ENCODE measurements at regions not wholly inside any gene's neighbourhood (a gene's known extent, or its start where the extent isn't known, plus 50 kb on each side); places are given as distances from the start of the nearest gene placed in this dataset.

DNA sequence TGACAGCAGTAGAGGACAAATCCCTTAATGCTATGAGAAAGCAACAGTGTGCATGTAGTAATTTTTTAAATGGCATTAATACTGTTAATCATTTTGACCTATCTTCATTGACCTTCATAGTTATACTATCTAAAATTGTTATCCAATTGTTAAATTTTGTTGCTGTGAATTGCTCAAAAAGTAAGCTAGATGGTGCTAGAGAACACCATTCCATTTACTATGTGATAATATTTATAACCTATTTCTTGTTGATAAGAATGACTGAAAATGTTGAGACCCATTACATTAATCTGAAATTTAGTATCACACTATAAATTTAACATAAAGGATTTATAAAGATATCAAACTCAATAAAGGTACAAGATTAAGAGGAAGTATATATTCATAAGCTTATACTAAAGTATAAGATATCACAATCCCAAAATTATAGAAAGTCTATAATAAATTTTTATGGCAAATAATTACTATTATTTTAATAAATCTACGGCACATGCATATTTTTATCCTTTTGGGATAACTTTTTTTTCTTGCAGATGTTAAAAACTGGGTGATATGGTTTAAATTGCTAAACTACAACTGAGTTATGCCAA, 1573.3 kb downstream of the PCDH9 start:
- no peak for DNase-seq

DNA sequence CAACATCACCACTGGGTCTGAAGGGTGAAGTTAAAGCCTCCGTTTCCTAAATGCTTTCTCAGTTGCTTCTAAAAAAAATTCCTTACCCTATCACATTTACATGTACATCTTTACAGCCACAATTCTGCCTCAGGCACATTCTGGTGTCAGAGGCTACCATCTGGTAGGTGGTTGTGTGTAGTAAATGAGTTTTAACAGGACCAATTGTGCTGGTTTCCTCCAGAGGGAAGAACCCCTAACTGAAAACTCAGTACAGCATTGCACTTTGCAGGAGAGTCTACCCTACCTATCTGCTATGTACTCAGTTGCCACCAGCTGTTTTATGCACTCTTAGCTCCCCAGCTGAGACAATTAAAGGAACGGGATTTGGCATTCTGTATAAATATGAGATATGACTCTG, 1576.5 kb downstream of the PCDH9 start:
- no peak for DNase-seq

DNA sequence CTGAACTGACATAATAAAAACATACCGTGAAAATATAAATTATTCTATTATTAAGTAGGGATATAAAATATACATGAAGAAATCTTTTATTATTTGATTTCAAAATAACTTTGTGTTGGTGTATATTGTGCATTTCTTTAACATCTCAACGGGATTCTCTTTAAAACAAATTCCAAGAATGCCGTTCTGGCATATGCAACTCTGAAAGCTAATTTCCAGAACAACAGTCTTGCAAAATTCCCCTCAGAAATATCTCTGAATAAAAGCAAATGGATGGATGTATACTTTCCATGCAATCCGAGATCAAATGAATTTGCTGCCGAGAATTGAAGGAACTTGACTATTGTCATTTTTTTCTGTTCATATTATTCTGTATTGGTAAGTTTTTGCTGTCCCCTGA, 1579.8 kb downstream of the PCDH9 start:
- DNase-seq, result no peak

DNA sequence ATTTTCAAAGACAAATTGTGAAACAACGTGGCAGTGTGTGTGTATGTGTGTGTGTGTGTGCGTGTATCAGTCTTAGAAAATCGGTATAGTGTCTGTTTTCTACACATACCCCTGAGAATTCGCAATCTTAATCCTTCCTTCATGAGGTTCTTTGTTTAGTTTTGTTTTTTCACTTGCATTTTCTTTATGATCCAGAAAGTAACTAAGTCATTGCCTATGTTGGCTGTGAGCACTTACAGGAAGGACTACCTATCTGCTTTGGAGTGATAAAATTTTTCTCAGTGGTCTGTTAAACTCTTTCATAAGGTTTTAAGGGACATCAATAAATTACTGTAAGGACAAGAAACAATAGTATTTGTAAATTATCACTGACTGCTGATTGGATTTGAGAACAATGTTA, 1587.1 kb downstream of the PCDH9 start:
- DNase-seq, result no peak

DNA sequence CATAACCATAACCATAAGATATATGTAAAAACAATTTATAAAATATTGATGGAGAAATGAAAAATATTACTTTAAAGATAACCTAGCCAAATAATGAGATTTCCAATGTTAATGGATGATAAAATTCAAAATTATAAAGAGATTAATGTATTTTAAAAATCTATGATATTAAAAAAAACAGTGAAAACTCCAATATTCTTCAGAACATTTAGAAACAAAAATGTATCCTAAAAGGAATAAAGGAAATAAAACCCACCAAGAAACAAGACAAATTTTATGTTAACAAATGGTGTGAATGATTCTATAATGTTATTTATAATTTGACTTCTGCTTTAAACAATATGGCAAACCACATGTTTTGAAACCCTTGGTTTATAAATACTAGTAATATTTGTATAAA, 1587.8 kb downstream of the PCDH9 start:
- DNase-seq, result no peak

DNA sequence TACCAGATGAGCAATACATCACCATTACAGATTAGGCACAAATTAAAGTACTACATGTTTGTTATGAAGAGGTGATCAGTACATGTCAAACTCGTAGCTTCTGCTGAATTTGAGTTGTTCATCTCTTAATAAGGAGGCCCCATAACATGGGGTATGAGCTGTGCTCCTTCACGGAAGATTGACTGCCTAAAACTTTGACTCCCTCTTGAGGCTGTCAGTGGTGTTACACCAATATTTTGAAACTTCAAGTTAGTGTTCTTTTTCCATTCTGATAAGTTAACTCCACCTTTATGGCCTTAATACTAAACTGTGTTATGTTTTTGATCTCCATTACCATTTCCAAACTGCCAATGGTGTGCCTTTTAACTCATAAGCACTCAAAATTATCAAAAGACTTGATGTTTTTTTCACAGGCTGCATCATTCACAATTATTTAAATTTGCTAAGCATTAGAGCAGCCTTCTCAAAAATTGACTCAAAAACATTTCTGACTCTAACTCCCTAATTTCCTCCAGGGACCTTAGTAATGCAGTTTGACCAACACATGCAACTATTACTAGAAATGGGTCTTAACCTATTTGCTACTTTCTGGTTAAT, 1591.5 kb downstream of the PCDH9 start:
- no peak for DNase-seq

DNA sequence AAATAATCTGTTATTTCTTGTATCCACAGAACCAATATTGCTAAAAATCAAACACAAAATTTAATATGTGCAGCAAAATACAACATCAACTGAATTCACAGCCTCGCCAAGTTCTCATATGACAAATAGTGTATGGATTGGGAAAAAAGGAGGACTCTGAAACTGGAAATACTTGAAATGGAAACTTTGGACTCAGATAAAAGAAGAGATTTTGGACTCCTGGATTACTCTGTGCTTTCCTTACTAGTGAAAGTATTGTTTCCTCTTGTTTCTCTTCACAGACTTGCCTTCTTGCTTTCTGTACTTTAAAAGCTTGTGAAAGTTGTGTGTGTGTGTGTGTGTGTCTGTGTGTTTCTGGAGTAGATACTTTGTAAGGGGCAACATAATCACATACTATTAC, 1596.3 kb downstream of the PCDH9 start:
- DNase-seq, result no peak

DNA sequence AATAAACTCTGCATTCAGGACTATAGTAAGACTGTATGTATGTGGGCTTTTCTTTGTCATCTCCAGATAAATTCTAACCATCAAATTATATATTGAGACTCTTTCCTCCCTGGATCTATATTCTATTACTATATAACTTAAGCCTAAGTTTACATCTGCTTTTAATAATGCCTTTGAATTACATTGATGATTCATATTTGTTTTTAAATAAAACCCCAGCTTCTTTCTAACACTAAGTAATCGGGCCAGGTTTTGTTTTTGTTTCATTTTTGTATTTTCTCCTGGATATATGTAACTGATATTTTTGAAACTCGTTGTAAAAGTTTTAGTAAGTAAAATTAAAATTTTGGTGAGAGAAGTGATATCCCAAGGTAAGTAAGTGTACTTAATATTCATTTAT, 1599.1 kb downstream of the PCDH9 start:
- no peak for DNase-seq

DNA sequence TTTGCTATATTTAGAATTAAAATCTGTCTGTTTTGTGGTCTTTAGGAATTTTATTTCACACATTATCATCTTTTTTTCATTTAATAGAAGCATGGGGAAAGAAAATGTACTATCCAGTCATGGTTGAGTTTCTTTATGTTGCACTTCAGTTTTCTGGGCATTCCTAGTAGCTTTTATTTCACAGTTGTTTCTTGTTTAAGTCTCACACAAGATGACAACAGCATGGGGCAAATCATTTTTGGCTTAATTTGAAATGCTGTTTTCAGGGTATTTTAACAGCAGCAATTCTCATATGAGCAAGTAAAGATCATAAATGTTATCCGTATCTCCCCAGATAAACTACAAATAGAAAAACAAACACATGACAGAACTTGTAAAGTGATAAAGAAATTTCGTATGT, 1600.2 kb downstream of the PCDH9 start:
- DNase-seq, result no peak

DNA sequence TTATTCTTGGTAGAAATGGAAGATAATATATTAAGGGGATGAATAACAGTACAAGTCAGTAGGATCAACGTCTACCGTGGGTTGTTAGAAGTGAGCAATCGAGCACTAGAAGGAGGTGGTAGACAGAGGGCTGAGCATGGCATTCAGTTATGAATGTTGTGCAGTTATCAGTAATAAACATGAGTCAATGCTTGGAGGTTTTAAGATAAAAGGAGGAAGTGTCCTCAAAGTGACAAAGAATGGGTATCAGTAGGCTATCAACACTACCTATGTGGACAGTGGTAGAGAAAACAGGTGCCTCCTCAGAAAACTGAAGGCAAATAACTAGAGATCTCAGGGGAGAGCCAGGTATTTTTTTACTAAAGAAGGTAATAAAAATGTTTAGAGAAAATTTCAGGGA, 1607.0 kb downstream of the PCDH9 start:
- DNase-seq, result no peak

DNA sequence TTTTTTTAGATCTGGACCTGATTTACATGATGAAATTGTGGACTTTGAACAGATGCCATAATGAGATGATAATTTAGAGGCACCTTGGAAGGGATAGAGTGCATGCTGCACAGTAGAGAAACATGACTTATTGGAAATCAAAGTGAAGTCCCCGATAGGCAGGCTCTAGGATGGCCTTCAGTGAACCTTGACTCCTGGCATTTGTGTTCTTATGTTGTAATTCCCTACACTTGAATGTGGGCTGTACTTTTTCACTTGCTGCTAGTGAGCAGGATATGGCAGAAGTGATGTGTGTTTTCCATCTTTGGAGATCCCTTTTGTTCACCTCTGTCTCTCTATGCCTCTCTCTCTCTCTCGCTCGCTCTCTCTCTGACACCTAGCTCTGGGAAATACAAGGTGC, 1614.6 kb downstream of the PCDH9 start:
- DNase-seq, result no peak

DNA sequence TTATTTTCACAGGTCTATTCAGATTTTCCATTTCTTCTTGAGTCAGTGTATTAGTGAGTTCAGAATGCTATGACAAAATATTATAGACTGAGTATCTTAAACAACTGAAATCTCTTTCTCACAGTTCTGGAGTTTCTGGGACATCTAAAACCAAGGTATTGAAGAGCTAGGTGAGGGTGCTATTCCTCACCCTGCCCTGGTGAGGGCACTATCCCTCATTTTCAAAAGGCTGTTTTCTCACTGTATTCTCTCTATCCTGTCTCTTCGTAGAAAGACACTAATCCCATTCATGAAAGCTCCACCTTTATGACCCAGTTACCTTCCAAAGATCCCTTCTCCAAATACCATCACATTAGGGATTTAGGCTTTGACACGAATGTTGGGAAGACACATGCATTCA, 1617.1 kb downstream of the PCDH9 start:
- no peak for DNase-seq

DNA sequence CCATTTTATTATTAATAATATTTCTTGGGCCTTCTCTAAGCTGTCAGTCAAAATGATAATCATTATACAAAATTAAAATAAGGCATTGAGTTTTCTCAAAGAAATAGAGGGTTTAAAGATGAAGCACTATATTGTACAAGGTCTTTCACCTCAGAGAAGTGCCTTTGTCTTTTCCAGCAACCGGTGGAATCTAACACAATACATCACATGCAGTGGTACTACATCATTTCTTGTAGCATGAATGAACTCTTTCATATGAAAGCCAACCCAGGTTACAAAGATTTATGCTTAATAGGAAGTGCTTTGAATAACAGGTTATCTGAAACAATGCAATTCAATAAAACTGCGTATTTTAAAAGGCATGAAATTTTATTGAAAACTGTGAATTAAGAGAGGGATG, 1620.8 kb downstream of the PCDH9 start:
- DNase-seq, result no peak

DNA sequence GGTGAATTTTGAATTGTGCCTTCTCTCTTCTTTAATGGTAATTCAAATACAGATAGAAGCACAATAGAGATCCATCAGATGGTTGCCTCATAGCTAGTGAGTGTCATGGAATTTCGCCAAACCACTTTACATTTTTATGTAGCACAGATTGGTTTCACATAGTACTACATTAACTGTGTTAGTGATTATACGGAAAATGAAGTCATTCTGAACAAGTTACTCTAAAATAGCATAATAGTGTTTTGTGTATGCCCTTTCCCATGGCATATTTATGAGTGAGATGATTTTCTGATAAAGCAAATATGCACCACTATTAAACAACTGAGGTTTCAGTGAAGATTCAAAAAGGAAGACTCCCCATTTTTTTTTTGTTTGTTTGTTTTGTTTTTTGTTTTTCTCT, 1623.5 kb downstream of the PCDH9 start:
- DNase-seq, result no peak

DNA sequence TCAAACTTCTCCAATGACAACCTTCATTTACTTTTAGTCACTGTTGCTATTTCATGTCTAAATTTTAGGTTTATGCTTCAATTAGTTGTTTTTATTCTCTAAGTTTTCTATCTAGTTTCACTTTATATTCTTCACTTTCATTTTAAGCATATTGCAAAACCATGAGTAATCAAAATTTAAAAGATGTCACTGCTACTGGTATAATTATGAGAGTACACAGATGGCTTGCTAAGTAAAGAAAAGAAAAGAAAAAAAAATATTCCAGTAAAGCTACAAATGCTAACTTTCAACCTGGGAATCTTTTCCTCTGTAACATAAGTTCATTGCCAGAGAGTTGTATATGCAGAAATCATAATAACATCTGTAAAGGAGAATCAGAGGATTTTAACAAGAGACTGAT, 1624.7 kb downstream of the PCDH9 start:
- no peak for DNase-seq

DNA sequence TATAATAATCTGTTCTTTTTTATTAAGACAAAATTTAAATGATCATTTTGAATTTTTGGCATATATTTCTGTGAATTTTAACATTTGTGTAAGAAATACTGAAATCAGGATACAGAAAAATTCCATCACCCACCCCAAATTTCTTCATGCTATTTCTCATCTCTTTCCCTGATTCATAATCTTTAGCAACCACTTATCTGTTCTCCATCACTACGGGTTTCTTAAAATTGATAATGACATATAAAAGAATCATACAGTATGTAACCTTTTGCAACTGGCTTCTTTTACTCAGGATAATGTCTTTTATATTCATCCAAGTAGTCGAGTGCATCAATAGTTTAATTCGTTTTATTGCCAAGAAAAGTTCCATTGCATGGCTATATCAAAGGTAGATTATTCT, 1627.0 kb downstream of the PCDH9 start:
- no peak for DNase-seq

DNA sequence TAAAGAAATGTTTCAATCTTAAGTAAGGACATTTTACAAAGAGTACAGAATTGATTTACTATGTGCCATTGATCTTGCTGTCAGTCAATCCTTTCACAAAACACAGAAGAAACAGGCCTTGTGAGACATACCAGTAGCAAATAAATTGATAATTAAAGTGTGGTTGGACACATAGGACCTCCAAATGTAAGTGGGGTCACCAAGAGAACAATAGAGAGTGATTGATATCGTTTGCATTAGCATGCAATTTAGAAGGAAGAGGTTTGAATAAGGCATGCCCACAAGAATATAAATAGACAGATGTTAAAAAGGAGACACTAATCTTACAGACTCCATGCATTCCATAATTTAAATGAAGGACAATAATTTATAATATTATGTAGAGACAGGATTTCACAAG, 1628.3 kb downstream of the PCDH9 start:
- no peak for DNase-seq

DNA sequence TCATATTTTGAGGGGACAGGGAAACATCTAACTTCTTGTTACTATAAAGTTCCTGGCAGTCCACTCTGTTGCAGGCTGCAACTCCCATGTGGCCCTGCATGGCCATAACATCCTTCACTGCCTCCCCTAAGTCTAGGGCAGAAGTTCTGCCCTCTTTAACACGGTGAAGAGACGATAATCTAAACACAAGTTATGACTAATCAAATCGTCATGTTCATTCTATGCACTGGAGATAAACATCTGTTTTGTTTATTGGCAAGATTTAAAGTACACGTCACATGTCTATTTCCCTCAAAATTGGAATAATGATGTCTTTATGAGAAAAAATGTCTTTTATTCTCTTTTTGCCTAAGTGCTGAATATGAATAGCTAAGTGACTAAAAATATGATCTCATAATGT, 1629.4 kb downstream of the PCDH9 start:
- DNase-seq, result no peak

DNA sequence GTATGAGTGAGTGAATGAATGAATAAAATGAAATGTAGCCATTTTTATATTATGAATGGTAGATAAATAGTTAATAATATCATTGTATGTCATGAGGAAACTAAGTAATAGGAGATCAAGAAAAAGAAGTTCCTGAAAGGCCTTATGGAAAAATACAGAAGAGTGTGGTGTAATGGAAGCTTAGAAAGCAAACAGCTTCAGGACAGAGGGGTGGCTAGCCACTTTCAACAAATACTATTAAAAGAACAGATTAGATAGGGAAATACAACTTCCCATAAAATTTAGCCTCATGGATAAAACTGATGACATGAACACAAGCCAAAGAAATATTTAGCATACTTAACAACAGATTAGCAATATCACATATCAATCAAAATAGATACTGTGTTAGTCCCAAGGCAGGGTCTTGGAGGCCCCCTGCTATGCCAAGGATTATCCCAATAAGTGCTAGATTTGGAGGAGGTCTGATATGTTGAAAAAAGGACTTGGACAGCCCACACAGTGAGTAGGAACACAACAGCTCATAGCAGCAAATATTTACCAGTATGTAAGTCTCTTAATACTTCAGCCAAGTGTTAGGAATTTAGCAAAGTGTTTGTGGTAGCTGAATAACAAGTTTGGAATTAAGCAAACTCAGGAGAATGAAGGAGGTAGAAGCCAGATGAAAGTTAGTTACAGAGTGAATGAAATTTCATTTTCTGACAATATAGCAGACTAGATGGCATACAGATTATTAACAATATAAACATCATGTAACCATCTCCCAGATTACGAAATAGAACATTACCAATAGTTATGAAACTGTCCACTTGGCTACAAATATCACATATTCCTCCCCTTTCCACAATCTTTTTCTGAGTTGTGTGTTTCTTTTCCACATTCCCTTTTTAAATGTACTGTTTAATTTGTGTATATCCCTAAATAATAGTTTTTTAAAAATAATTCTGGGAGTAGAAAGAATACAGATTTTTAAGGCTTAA, 1632.0 kb downstream of the PCDH9 start:
- DNase-seq, result no peak

DNA sequence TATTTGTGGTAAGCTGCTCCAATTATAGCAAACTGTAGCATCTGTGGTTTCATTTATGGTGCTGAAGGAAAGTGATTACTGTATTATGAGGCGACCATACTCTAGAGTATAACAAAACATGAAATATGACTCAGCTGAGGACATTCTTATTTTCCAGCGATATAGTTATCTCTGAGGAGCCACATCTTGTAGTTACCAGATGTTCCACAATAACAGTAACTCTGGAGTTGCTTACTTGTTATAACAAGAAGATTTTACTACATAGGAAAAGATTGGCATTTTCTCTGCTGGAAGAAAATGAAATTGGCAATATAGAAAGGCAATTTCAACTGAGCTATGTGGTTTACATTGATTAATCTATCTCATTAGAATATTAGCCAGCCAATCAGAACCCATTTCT, 1634.2 kb downstream of the PCDH9 start:
- no peak for DNase-seq

DNA sequence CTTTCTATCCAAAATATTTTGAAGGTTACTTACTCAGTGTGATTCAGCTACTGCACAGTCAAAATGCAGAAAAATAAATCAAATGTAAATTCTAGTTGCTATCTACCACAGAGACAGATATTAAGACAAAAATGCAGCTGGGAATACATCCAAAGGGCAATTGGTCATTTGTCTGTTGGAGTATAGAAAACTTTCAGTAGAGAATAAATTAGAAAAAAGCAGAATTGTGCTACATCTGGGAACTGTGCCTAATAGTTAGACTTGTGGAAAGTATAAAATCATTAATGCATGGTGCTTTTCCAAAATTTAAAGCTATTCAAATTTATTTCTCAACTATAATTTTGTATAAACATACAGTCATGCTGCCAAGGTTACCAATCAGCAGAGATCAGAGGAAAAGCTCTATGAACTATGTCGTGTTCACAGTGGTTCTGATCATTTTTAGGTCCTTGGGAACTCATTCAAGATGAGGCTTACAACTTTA, 1635.8 kb downstream of the PCDH9 start:
- DNase-seq, result no peak

DNA sequence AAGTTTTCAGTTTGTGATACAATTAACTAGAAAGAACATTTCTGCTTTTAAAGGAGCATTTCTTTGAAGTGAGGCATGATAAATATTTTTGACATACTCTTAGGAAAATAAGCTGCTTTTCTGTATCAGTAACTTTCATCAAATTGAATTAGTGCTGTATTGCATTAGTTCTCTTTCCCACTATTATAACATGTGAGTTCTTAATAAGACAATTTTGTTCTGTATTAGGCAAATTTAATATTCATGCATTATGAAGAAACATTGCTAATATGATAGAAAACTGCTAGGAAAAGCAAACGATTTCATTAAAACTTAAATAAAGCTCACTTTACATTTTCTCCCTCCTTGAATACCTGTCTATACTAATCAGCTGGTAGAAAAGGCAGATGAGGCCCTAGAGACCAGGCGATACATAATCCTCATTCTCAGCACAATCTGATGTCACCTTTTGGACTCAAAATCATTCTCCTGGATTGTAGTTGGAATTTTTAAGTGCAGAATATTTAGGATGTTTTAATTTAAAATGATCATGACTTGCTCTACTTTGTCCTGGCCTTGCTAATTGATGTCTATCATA, 1636.8 kb downstream of the PCDH9 start:
- DNase-seq, result no peak

DNA sequence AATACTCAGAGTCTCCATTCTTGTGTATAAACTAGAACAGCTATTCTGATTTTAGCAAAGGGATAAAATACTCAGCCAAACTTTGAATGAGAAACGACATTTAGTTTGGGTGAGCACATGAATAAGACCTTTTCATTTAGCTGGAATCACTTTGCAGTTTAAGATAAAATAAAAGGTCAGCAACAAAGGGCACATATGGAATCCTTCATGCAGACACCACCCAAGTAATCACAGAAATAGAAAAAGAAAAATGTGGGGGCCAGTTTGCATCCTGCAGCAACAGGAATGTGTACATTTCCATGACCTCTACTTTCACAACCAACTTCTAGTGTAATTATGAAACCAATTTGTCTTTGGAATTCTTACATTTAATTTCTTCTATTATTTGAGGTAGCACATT, 1637.4 kb downstream of the PCDH9 start:
- no peak for DNase-seq

DNA sequence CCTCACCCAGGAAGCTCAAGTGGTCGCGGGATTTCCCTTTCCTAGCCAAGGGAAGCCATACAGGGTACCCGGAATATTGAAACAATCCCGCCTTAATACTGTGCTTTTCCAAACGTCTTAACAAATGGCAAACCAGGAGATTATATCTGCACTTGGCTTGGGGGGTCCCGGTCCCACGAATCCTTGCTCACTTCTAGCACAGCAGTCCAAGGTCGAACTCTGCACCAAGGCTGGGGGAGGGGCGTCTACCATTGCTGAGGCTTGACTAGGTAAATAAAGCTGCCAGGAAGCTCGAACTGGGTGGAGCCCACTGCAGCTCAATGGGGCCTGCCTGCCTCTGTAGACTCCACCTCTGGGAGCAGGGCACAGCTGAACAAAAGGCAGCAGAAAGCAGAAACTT, 1644.8 kb downstream of the PCDH9 start:
- no peak for DNase-seq
